ENCODE measurements at regions not wholly inside any gene's neighbourhood (a gene's known extent, or its start where the extent isn't known, plus 50 kb on each side); places are given as distances from the start of the nearest gene placed in this dataset.

GRCh38 chr14:61614693-61615092 is 80.6 kb upstream of the HIF1A start:
- H3K9me3 ChIP-seq (ENCODE audit: control insufficient read depth, insufficient read depth, low read depth, low read length): no peaks in the 10 kb centered on the region
- H3K27ac ChIP-seq (ENCODE audit: low read depth, low read length): no peak overlapping the region
- peaks cover 8% of the 10 kb centered on the region for H3K4me1 ChIP-seq (ENCODE audit: control insufficient read depth, insufficient read depth, low read length)
- no peaks in the 10 kb centered on the region for H3K36me3 ChIP-seq (ENCODE audit: control insufficient read depth, insufficient read depth, low read length)
- H3K9ac ChIP-seq (ENCODE audit: low read length): no peak overlapping the region
- H3K27me3 ChIP-seq (ENCODE audit: control insufficient read depth, insufficient read depth, low read length): no peaks in the 10 kb centered on the region
- no peak overlapping the region for H3K4me3 ChIP-seq (ENCODE audit: low read depth, low read length)

DNA sequence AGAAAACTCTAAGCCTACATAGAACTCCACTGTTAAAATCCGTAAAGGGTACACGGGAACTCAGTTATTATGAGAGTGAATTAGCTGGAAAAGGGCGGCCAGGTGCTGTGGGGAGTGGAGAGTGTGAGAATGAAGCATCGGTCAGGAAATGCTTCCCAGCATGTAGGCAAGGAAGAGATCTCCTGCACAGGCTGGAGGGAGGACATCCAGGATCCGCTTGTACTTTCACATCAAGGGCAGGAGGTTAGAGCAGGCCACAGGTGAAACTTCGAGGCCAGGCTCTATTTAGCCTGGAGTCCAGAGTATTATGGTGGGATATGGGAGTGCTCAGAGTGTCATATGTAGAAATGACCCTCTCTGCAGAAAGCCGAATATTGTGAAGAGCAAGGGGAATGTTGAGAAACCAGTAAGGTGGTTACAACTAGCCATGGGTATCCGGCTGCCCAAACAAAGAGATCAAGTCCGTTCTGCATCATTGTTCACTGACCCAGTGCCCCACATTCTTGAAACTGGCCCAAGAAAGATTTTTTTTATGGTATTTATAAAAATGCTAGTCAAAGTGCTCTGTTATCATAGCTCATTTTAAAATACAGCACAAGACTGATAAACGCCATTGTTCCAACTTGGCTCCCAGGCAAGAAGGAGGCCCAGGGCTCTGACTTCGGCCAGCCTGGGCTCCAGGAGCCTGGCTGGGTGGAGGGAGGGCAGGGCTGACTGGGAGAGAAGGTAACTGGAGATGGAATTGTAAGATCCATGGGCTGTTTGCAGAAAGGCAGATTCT is 79.4 kb upstream of the HIF1A start:
- H3K9ac ChIP-seq (ENCODE audit: low read length): no peak overlapping the region
- no peaks in the 10 kb centered on the region for H3K9me3 ChIP-seq (ENCODE audit: control insufficient read depth, insufficient read depth, low read depth, low read length)
- no peaks in the 10 kb centered on the region for H3K36me3 ChIP-seq (ENCODE audit: control insufficient read depth, insufficient read depth, low read length)
- peaks cover 4% of the 10 kb centered on the region; the same call in 1 of the 2 replicates for H3K4me1 ChIP-seq (ENCODE audit: control insufficient read depth, insufficient read depth, low read length)
- no peak overlapping the region for H3K4me3 ChIP-seq (ENCODE audit: low read depth, low read length)
- no peak overlapping the region for H3K27ac ChIP-seq (ENCODE audit: low read depth, low read length)
- H3K27me3 ChIP-seq (ENCODE audit: control insufficient read depth, insufficient read depth, low read length): no peaks in the 10 kb centered on the region

- Histone ChIP-seq H3K9ac (ENCODE audit: low read length) (no peak overlapping the region), H3K27me3 (ENCODE audit: control insufficient read depth, insufficient read depth, low read length) (no peaks in the 10 kb centered on the region)
Measured at GRCh38 chr14:61616524-61617185, 78.7 kb upstream of the HIF1A start.

DNA sequence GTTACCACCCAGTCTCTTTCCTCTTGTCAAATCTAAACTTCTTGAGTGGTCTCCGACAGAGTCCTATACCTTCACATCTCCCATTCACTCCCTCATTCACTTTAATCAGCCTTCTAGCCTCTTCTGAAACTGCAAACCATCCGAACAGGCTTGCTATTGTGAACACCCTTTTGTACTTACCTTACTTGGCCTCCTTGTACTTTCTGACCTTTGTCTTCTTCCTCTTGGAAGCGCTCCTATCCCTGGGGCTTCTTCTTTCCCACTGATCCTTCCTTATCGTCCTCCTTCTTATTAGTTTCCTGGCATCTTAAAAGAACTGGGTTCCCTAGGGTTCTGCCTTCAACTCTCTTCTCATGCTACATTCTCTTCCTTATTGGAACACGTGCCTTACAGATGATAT is 76.9 kb upstream of the HIF1A start:
- H3K4me3 ChIP-seq (ENCODE audit: low read depth, low read length): no peak overlapping the region
- no peaks in the 10 kb centered on the region for H3K9me3 ChIP-seq (ENCODE audit: control insufficient read depth, insufficient read depth, low read depth, low read length)
- no peaks in the 10 kb centered on the region for H3K36me3 ChIP-seq (ENCODE audit: control insufficient read depth, insufficient read depth, low read length)
- H3K9ac ChIP-seq (ENCODE audit: low read length): no peak overlapping the region
- H3K27ac ChIP-seq (ENCODE audit: low read depth, low read length): no peak overlapping the region
- peaks cover 4% of the 10 kb centered on the region; the same call in 1 of the 2 replicates for H3K4me1 ChIP-seq (ENCODE audit: control insufficient read depth, insufficient read depth, low read length)
- H3K27me3 ChIP-seq (ENCODE audit: control insufficient read depth, insufficient read depth, low read length): no peaks in the 10 kb centered on the region

More at GRCh38 chr14:61616524-61617185, 78.7 kb upstream of the HIF1A start:
- no peaks in the 10 kb centered on the region for H3K9me3 ChIP-seq (ENCODE audit: control insufficient read depth, insufficient read depth, low read depth, low read length)
- H3K4me3 ChIP-seq (ENCODE audit: low read depth, low read length): no peak overlapping the region
- H3K36me3 ChIP-seq (ENCODE audit: control insufficient read depth, insufficient read depth, low read length): no peaks in the 10 kb centered on the region
- no peak overlapping the region for H3K27ac ChIP-seq (ENCODE audit: low read depth, low read length)
- peaks cover 4% of the 10 kb centered on the region; the same call in 1 of the 2 replicates for H3K4me1 ChIP-seq (ENCODE audit: control insufficient read depth, insufficient read depth, low read length)

GRCh38 chr14:61619494-61619893 is 75.8 kb upstream of the HIF1A start:
- Histone ChIP-seq H3K36me3 (ENCODE audit: control insufficient read depth, insufficient read depth, low read length) (no peaks in the 10 kb centered on the region), H3K4me1 (ENCODE audit: control insufficient read depth, insufficient read depth, low read length) (peaks cover 1% of the 10 kb centered on the region; the same call in 1 of the 2 replicates), H3K27me3 (ENCODE audit: control insufficient read depth, insufficient read depth, low read length) (no peaks in the 10 kb centered on the region)

DNA sequence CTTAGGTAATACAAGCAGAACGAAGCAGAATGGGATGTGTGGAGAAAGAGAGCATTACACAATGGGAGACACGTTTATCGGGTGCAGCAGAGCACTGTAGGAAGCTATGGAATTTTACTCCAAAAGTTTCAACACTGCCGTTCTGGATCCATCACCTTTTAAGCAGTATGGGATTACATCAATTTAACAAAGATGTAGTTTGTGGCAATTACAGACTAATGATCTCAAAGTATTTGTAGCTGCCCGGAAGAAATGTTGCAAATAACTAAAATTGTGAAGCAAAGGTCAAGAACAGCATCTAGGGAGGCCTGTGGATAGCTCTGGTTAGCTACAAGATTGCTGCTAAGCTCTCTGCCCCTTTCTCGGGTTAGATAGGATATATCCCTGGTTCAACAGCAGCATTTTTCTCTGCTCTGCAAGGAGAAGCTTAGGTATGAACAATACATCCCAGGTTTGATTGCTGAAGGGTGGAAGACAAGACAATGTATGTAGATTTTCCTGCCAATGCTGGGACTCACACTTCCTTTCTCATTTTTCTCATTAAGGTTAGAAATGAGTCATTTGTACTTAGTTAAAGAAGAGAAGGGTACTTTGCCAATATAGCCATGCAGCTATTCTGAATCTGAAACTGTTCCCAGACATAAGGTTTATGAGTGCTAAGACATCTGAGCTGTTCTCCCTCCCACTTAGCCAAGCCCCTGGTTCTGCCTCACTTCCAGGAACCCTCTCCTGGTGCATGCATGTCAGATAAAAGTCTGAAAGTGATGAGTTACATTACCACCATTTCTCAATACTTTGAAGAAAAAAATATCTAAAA is 75.0 kb upstream of the HIF1A start:
- H3K27me3 ChIP-seq (ENCODE audit: control insufficient read depth, insufficient read depth, low read length): no peaks in the 10 kb centered on the region
- H3K9ac ChIP-seq (ENCODE audit: low read length): no peak overlapping the region
- no peaks in the 10 kb centered on the region for H3K36me3 ChIP-seq (ENCODE audit: control insufficient read depth, insufficient read depth, low read length)
- H3K9me3 ChIP-seq (ENCODE audit: control insufficient read depth, insufficient read depth, low read depth, low read length): no peaks in the 10 kb centered on the region
- no peak overlapping the region for H3K27ac ChIP-seq (ENCODE audit: low read depth, low read length)
- H3K4me1 ChIP-seq (ENCODE audit: control insufficient read depth, insufficient read depth, low read length): peaks cover 4% of the 10 kb centered on the region; the same call in 1 of the 2 replicates
- H3K4me3 ChIP-seq (ENCODE audit: low read depth, low read length): no peak overlapping the region

More at GRCh38 chr14:61619494-61619893, 75.8 kb upstream of the HIF1A start:
- Histone ChIP-seq H3K9ac (ENCODE audit: low read length) (no peak overlapping the region), H3K4me3 (ENCODE audit: low read depth, low read length) (no peak overlapping the region), H3K27ac (ENCODE audit: low read depth, low read length) (no peak overlapping the region), H3K9me3 (ENCODE audit: control insufficient read depth, insufficient read depth, low read depth, low read length) (no peaks in the 10 kb centered on the region)

DNA sequence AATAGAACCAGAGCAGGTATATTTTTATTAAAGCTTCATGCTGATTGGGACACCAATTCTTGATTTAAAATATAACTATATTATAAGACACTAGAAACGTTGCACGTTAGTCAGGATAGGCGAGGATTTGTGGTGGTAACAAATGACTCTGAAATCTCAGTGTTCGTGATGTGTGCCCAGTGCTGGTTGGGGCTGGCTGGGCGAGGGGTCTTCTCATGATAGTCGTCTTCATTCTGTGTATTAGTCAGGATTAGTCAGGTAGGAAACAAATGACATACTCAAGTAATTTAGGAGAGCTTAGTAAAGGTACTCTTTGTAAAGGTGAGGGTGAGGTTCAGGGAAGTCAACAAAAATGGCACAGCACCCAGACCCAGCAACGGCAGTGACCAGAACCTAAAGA is 73.9 kb upstream of the HIF1A start:
- Histone ChIP-seq H3K36me3 (ENCODE audit: control insufficient read depth, insufficient read depth, low read length) (no peaks in the 10 kb centered on the region), H3K27me3 (ENCODE audit: control insufficient read depth, insufficient read depth, low read length) (no peaks in the 10 kb centered on the region), H3K9me3 (ENCODE audit: control insufficient read depth, insufficient read depth, low read depth, low read length) (no peaks in the 10 kb centered on the region), H3K9ac (ENCODE audit: low read length) (no peak overlapping the region), H3K4me3 (ENCODE audit: low read depth, low read length) (no peak overlapping the region), H3K4me1 (ENCODE audit: control insufficient read depth, insufficient read depth, low read length) (peaks cover 4% of the 10 kb centered on the region; the same call in 1 of the 2 replicates), H3K27ac (ENCODE audit: low read depth, low read length) (no peak overlapping the region)

- Histone ChIP-seq H3K27me3 (ENCODE audit: control insufficient read depth, insufficient read depth, low read length) (no peaks in the 10 kb centered on the region), H3K9me3 (ENCODE audit: control insufficient read depth, insufficient read depth, low read depth, low read length) (no peaks in the 10 kb centered on the region), H3K36me3 (ENCODE audit: control insufficient read depth, insufficient read depth, low read length) (no peaks in the 10 kb centered on the region), H3K27ac (ENCODE audit: low read depth, low read length) (no peak overlapping the region), H3K9ac (ENCODE audit: low read length) (no peak overlapping the region), H3K4me1 (ENCODE audit: control insufficient read depth, insufficient read depth, low read length) (peaks cover 4% of the 10 kb centered on the region; the same call in 1 of the 2 replicates), H3K4me3 (ENCODE audit: low read depth, low read length) (no peak overlapping the region)
Measured at GRCh38 chr14:61622051-61622450, 73.3 kb upstream of the HIF1A start.

- H3K4me1 ChIP-seq (ENCODE audit: control insufficient read depth, insufficient read depth, low read length): peaks cover 4% of the 10 kb centered on the region; the same call in 1 of the 2 replicates
- no peak overlapping the region for H3K4me3 ChIP-seq (ENCODE audit: low read depth, low read length)
- no peak overlapping the region for H3K27ac ChIP-seq (ENCODE audit: low read depth, low read length)
- no peaks in the 10 kb centered on the region for H3K36me3 ChIP-seq (ENCODE audit: control insufficient read depth, insufficient read depth, low read length)
- no peaks in the 10 kb centered on the region for H3K9me3 ChIP-seq (ENCODE audit: control insufficient read depth, insufficient read depth, low read depth, low read length)
- H3K27me3 ChIP-seq (ENCODE audit: control insufficient read depth, insufficient read depth, low read length): no peaks in the 10 kb centered on the region
- H3K9ac ChIP-seq (ENCODE audit: low read length): no peak overlapping the region
Measured at GRCh38 chr14:61623927-61624326, 71.4 kb upstream of the HIF1A start.

DNA sequence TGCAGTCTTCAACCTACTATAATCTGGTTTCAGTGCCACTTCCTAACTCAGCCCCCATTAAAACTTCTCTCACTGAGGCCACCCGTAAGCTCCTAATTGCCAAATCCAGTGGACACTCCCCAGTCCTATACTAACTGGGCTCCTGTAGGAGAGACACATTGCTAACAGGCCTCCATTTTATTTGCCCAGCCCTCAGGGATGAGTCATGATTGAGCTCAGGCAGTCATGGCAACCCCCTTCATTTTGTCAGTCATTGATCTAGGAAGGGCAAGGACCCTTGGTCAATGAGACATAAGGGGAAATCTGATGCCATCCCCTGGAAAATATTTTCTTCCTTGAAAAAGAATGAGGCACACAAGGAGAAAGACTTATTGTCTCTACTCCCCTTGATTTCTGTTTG is 70.1 kb upstream of the HIF1A start:
- Histone ChIP-seq H3K9ac (ENCODE audit: low read length) (no peak overlapping the region), H3K4me3 (ENCODE audit: low read depth, low read length) (no peak overlapping the region), H3K27me3 (ENCODE audit: control insufficient read depth, insufficient read depth, low read length) (no peaks in the 10 kb centered on the region), H3K9me3 (ENCODE audit: control insufficient read depth, insufficient read depth, low read depth, low read length) (no peaks in the 10 kb centered on the region), H3K4me1 (ENCODE audit: control insufficient read depth, insufficient read depth, low read length) (peaks cover 4% of the 10 kb centered on the region), H3K36me3 (ENCODE audit: control insufficient read depth, insufficient read depth, low read length) (no peaks in the 10 kb centered on the region), H3K27ac (ENCODE audit: low read depth, low read length) (no peak overlapping the region)

All from HUES6 (cell line).